K562 (cell line): ENCODE measurements at regions not wholly inside any gene's neighbourhood (a gene's known extent, or its start where the extent isn't known, plus 50 kb on each side); places are given as distances from the start of the nearest gene placed in this dataset.

Source experiments
- ATAC-seq: fragments of 200-7000 bp; cut with Tn5 transposase; 3 replicates; pipeline ENCODE4 v1.9.1; 2020; ENCODE audit warnings: moderate library complexity
- BruUV-seq: library from RNA; stranded (reverse); fragments of 400-500 nt; replicated peaks from 2 replicates; lab custom pipeline; 2021; lab: Mats Ljungman, UMichigan
- CTCF ChIA-PET: fragments of 300-600 bp; formaldehyde crosslinking; extraction: SDS; loops from one replicate; lab custom pipeline; 2021; ENCODE audit warnings: low intra/inter-chr PET ratio; lab: Yijun Ruan, JAX
- POLR2A ChIA-PET: fragments of 300-600, 350-650 bp; sonication (Branson Sonifier 250); formaldehyde crosslinking; extraction: SDS; loops from one replicate; lab custom pipeline; 2021; ENCODE audit warnings: antibody characterized with exemption, inconsistent platforms; lab: Yijun Ruan, JAX
- DNase-seq, 4 experiments: peaks; one replicate each; pipeline versions ENCODE4 v3.0.0 to v3.0.0-alpha.2; 2011 to 2018; ENCODE audit warnings: low spot score in 3 of 4, mixed read lengths in 3 of 4; ENCODE audit errors: extremely low read depth in 1 of 4
- FAIRE-seq: peaks from 2 replicates; lab custom pipeline; 2011; peaks lifted over from hg19 to GRCh38; lab: Jason Lieb, UNC
- H2AFZ ChIP-seq: 2 replicates; pipeline ENCODE4 v1.6.0; 2011; ENCODE audit warnings: low read depth, low read length, control low read depth, inconsistent platforms
- H3K27ac ChIP-seq: fragments of 200-600 bp; 3 replicates; pipeline ENCODE4 v1.8.0; 2011; ENCODE audit warnings: low read depth, mild to moderate bottlenecking, control low read depth, inconsistent platforms, low read length, moderate library complexity, mixed read lengths; ENCODE audit errors: extremely low read depth
- H3K27me3 ChIP-seq, 2 experiments: fragments of 300-600 bp in 1 of 2; 2 replicates in 1 of 2; 3 replicates in 1 of 2; pipeline versions ENCODE4 v1.6.0 to v1.8.0; 2011; ENCODE audit warnings: inconsistent platforms in 2 of 2, low read length in 2 of 2, mild to moderate bottlenecking in 1 of 2, mixed read lengths in 1 of 2, moderate library complexity in 1 of 2; ENCODE audit not compliant: control insufficient read depth in 2 of 2, insufficient read depth in 2 of 2
- H3K36me3 ChIP-seq: fragments of 300-600 bp; 3 replicates; pipeline ENCODE4 v1.8.0; 2011; ENCODE audit warnings: mild to moderate bottlenecking, low read length, inconsistent platforms; ENCODE audit not compliant: control insufficient read depth, insufficient read depth
- H3K4me1 ChIP-seq, 2 experiments: fragments of 200-600 bp in 1 of 2; replicated peaks in 1 of 2; 2 replicates in 1 of 2; 3 replicates in 1 of 2; pipeline versions ENCODE4 v1.5.1 to v1.8.0; 2011; ENCODE audit warnings: inconsistent platforms in 2 of 2, low read length in 2 of 2, mild to moderate bottlenecking in 1 of 2, mixed read lengths in 1 of 2, moderate library complexity in 1 of 2; ENCODE audit not compliant: control insufficient read depth in 2 of 2, insufficient read depth in 2 of 2
- H3K4me2 ChIP-seq: 2 replicates; pipeline ENCODE4 v1.6.1; 2011; ENCODE audit warnings: low read length, control low read depth, inconsistent platforms, mixed read lengths; ENCODE audit not compliant: insufficient read depth
- H3K4me3 ChIP-seq: fragments of 200-600 bp; sonication (generic), shearing (Covaris generic); 2 replicates; pipeline ENCODE4 v1.5.1; 2016; ENCODE audit warnings: control low read depth, inconsistent platforms
- H3K79me2 ChIP-seq: fragments of 200-600 bp; 3 replicates; pipeline ENCODE4 v1.8.0; 2011; ENCODE audit warnings: low read length, inconsistent platforms; ENCODE audit not compliant: control insufficient read depth, insufficient read depth
- H3K9ac ChIP-seq, 2 experiments: 2 replicates each; pipeline versions ENCODE4 v1.6.0 to v1.6.1; 2011; ENCODE audit warnings: low read depth in 2 of 2, low read length in 2 of 2, control low read depth in 1 of 2, inconsistent platforms in 1 of 2, mild to moderate bottlenecking in 1 of 2, mixed read lengths in 1 of 2; ENCODE audit not compliant: insufficient read depth in 1 of 2
- H3K9me1 ChIP-seq: one replicate; pipeline ENCODE4 v1.6.0; 2011; ENCODE audit warnings: inconsistent platforms, mild to moderate bottlenecking, low read length, moderate library complexity; ENCODE audit not compliant: control insufficient read depth, insufficient read depth
- H3K9me3 ChIP-seq: replicated peaks from 2 replicates; pipeline ENCODE4 v1.5.1; 2011; ENCODE audit warnings: low read depth, low read length, inconsistent platforms; ENCODE audit not compliant: control insufficient read depth, insufficient read depth
- H4K20me1 ChIP-seq: replicated peaks from 2 replicates; pipeline ENCODE4 v1.6.1; 2011; ENCODE audit warnings: low read length, inconsistent platforms, mixed read lengths; ENCODE audit not compliant: control insufficient read depth, insufficient read depth
- CHD1 ChIP-seq: fragments of 200-600 bp; sonication (generic); IDR thresholded peaks from one replicate; pipeline ENCODE4 v1.6.1; 2012; ENCODE audit warnings: mild to moderate bottlenecking, moderate library complexity, low read length, inconsistent platforms
- E2F4 ChIP-seq: sonication (generic); formaldehyde crosslinking; IDR thresholded peaks from 2 replicates; pipeline ENCODE4 v1.8.0; 2022; ENCODE audit warnings: mild to moderate bottlenecking, low read depth, missing genetic modification reagents
- FOXM1 ChIP-seq, 2 experiments: fragments of 450-650 bp in 1 of 2; sonication (generic) in 1 of 2; formaldehyde crosslinking in 1 of 2; IDR thresholded peaks; 2 replicates each; pipeline versions ENCODE4 v1.6.1 to v1.9.0; 2017 to 2022; ENCODE audit warnings: low read depth in 2 of 2, mild to moderate bottlenecking in 2 of 2, missing genetic modification reagents in 1 of 2, moderate library complexity in 1 of 2
- SAFB2 ChIP-seq: fragments of 200-400 bp; formaldehyde crosslinking; IDR thresholded peaks from 2 replicates; pipeline ENCODE4 v1.6.1; 2018; ENCODE audit warnings: borderline replicate concordance, low read length, low read depth, moderate library complexity; ENCODE audit not compliant: severe bottlenecking
- SMARCC2 ChIP-seq: fragments of 450-650 bp; IDR thresholded peaks from 2 replicates; pipeline ENCODE4 v1.6.1; 2017; ENCODE audit warnings: antibody characterized with exemption, moderate library complexity, mild to moderate bottlenecking, low read depth
- TSC22D4 ChIP-seq: fragments of 450-650 bp; IDR thresholded peaks from 2 replicates; pipeline ENCODE4 v1.6.1; 2016; ENCODE audit warnings: missing genetic modification characterization, missing biosample characterization, control low read depth
- VEZF1 ChIP-seq: fragments of 200-800 bp; sonication (Bioruptor generic); IDR thresholded peaks from 2 replicates; pipeline ENCODE4 v1.6.1; 2017; ENCODE audit warnings: missing genetic modification characterization, missing compliant biosample characterization
- ZNF253 ChIP-seq: fragments of 250-450 bp; sonication (Bioruptor Pico); conservative IDR thresholded peaks from 2 replicates; pipeline ENCODE4 v1.6.1; 2021; ENCODE audit warnings: mild to moderate bottlenecking
- ZNF609 ChIP-seq: sonication (generic); formaldehyde crosslinking; IDR thresholded peaks from 2 replicates; pipeline ENCODE4 v1.8.1; 2023; ENCODE audit warnings: missing genetic modification reagents, mild to moderate bottlenecking, borderline replicate concordance
- ZNF75A ChIP-seq: fragments of 450-650 bp; formaldehyde crosslinking; IDR thresholded peaks from 2 replicates; pipeline ENCODE4 v1.4.0; 2020; ENCODE audit warnings: mild to moderate bottlenecking
- whole genome bisulfite sequencing: fragments of 100-300 bp; shearing (Covaris generic); methylation state at CpG from one replicate; pipeline ENCODE4 v1.1.6; 2016; ENCODE audit warnings: low coverage, mixed read lengths; ENCODE audit not compliant: insufficient coverage; ENCODE audit errors: missing lambda C conversion rate; 5-methylcytosine and 5-hydroxymethylcytosine counted together
- in situ Hi-C: fragments of 300-500 bp; cut with MboI; formaldehyde crosslinking; loops from 4 replicates; pipeline ENCODE4 v1.15.0; 2018; ENCODE audit warnings: inconsistent platforms, mixed read lengths
- intact Hi-C: fragments of 100-400 bp; cut with micrococcal nuclease; formaldehyde crosslinking; loops from 2 replicates; pipeline ENCODE4 v1.14.2; 2022
- TF ChIP-seq, protein P1 (sequence below): fragments of 250-450 bp; sonication (Bioruptor Pico); IDR thresholded peaks from 2 replicates; pipeline ENCODE4 v1.4.0; 2020; ENCODE audit warnings: mild to moderate bottlenecking

DNA sequence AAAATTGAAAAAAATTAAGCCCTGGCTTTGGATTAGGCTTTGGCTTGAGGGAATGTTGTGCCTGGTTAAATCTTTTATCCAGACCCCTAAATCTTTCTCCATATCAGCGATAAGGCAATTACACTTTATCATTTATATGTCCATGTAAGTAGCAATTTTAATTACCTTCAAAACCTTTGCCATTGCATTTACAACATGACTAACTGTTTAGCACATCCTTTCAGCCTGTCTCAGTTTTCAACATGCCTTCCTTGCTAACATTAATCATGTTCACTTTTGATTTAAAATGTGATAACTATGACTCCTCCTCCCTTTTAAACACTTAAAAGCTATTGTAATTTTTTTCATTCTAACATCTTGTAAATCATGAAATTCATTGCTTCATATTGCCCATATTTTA, 583.7 kb downstream of the SLITRK1 start (continued):
- TF ChIP-seq ZNF609 = no peak
- TF ChIP-seq TSC22D4 (tag) = no peak
- TF ChIP-seq SMARCC2 = no peak

GRCh38 chr13:83297586-83298290, 584.5 kb downstream of the SLITRK1 start:
- Histone ChIP-seq H3K9me1 (no peaks in the 10 kb centered on the region), H3K27ac (no peak overlapping the region), H4K20me1 (no peaks in the 10 kb centered on the region), H3K4me2 (no peak overlapping the region), H3K9ac (no peak overlapping the region), H3K36me3 (no peaks in the 10 kb centered on the region), H3K27me3 (no peaks in the 10 kb centered on the region), H3K4me1 (no peaks in the 10 kb centered on the region), H3K4me3 (no peak overlapping the region), H3K79me2 (no peaks in the 10 kb centered on the region), H2AFZ (no peak overlapping the region), H3K9me3 (no peaks in the 10 kb centered on the region)
- 3% methylated on average over 5 of the region's 8 CpGs for WGBS
- intact Hi-C loops (no loop called here), in situ Hi-C loops (no loop called here)
- ChIA-PET CTCF (no interaction called here), POLR2A (no interaction called here)
- FAIRE-seq = no peak
- ATAC-seq = no peak
- no peak for DNase-seq
- no TSS peak for BruUV-seq
- TF ChIP-seq CHD1 (no peak), ZNF253 (CRISPR knock-in tag) (no peak), FOXM1 (IDR thresholded peaks at IDR 0.05; ENCODE audit: low read depth) (no peak), FOXM1 (CRISPR knock-in tag; IDR thresholded peaks at IDR 0.05; ENCODE audit: low read depth) (no peak), VEZF1 (CRISPR knock-in tag) (no peak), ZNF75A (CRISPR knock-in tag) (no peak), SAFB2 (no peak), E2F4 (no peak)
- TF ChIP-seq, protein P1, sequence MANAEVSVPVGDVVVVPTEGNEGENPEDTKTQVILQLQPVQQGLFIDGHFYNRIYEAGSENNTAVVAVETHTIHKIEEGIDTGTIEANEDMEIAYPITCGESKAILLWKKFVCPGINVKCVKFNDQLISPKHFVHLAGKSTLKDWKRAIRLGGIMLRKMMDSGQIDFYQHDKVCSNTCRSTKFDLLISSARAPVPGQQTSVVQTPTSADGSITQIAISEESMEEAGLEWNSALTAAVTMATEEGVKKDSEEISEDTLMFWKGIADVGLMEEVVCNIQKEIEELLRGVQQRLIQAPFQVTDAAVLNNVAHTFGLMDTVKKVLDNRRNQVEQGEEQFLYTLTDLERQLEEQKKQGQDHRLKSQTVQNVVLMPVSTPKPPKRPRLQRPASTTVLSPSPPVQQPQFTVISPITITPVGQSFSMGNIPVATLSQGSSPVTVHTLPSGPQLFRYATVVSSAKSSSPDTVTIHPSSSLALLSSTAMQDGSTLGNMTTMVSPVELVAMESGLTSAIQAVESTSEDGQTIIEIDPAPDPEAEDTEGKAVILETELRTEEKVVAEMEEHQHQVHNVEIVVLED (CRISPR knock-in tag) = no peak
